Stimulated activated CD8-positive, alpha-beta memory T cell treated with anti-CD3 and anti-CD28 coated beads, Interleukin-12 subunit alpha, Interleukin-12 subunit beta, amount 100 ng/mL, for 1 hour (primary cell): ENCODE measurements at regions not wholly inside any gene's neighbourhood (a gene's known extent, or its start where the extent isn't known, plus 50 kb on each side); places are given as distances from the start of the nearest gene placed in this dataset.

Experiments used
- DNase-seq: peaks from one replicate; pipeline ENCODE4 v3.0.0-alpha.2; 2020; ENCODE audit warnings: low read depth

GRCh38 chr1:98480271-98480670, 181.2 kb upstream of the SNX7 start:
- no peak for DNase-seq

GRCh38 chr1:98478121-98478520, 183.4 kb upstream of the SNX7 start:
- no peak for DNase-seq

GRCh38 chr1:98472878-98473277, 188.6 kb upstream of the SNX7 start:
- no peak for DNase-seq

- DNase-seq, result no peak
Observed at GRCh38 chr1:98471633-98472032, 189.9 kb upstream of the SNX7 start.

GRCh38 chr1:98468111-98468717, 193.3 kb upstream of the SNX7 start:
- no peak for DNase-seq

- no peak for DNase-seq
Observed at GRCh38 chr1:98467586-98467985, 193.9 kb upstream of the SNX7 start.

- no peak for DNase-seq
Observed at GRCh38 chr1:98467122-98467521, 194.4 kb upstream of the SNX7 start.

- DNase-seq, result no peak
Observed at GRCh38 chr1:98461873-98462385, 199.6 kb upstream of the SNX7 start.

GRCh38 chr1:98460136-98460535, 201.4 kb upstream of the SNX7 start:
- DNase-seq, result no peak

- no peak for DNase-seq
Observed at GRCh38 chr1:98459486-98459870, 202.0 kb upstream of the SNX7 start.

GRCh38 chr1:98458511-98459485, 202.7 kb upstream of the SNX7 start:
- DNase-seq, result no peak

GRCh38 chr1:98457248-98457647, 204.3 kb upstream of the SNX7 start:
- DNase-seq, result no peak

- no peak for DNase-seq
Observed at GRCh38 chr1:98454666-98455065, 206.9 kb upstream of the SNX7 start.

GRCh38 chr1:98453066-98453465, 208.5 kb upstream of the SNX7 start:
- no peak for DNase-seq

GRCh38 chr1:98452162-98452561, 209.4 kb upstream of the SNX7 start:
- DNase-seq, result no peak

GRCh38 chr1:98441281-98441680, 220.2 kb upstream of the SNX7 start:
- no peak for DNase-seq

GRCh38 chr1:98439471-98439870, 222.1 kb upstream of the SNX7 start:
- DNase-seq, result no peak

GRCh38 chr1:98437540-98437939, 224.0 kb upstream of the SNX7 start:
- DNase-seq, result no peak

- DNase-seq, result no peak
Observed at GRCh38 chr1:98437011-98437410, 224.5 kb upstream of the SNX7 start.

GRCh38 chr1:98429965-98430443, 231.5 kb upstream of the SNX7 start:
- no peak for DNase-seq

- no peak for DNase-seq
Observed at GRCh38 chr1:98428864-98429263, 232.7 kb upstream of the SNX7 start.

- no peak for DNase-seq
Observed at GRCh38 chr1:98427664-98428063, 233.9 kb upstream of the SNX7 start.

GRCh38 chr1:98426092-98426491, 235.4 kb upstream of the SNX7 start:
- no peak for DNase-seq
